ENCODE measurements at regions not wholly inside any gene's neighbourhood (a gene's known extent, or its start where the extent isn't known, plus 50 kb on each side); places are given as distances from the start of the nearest gene placed in this dataset.

- TF ChIP-seq, protein P1, sequence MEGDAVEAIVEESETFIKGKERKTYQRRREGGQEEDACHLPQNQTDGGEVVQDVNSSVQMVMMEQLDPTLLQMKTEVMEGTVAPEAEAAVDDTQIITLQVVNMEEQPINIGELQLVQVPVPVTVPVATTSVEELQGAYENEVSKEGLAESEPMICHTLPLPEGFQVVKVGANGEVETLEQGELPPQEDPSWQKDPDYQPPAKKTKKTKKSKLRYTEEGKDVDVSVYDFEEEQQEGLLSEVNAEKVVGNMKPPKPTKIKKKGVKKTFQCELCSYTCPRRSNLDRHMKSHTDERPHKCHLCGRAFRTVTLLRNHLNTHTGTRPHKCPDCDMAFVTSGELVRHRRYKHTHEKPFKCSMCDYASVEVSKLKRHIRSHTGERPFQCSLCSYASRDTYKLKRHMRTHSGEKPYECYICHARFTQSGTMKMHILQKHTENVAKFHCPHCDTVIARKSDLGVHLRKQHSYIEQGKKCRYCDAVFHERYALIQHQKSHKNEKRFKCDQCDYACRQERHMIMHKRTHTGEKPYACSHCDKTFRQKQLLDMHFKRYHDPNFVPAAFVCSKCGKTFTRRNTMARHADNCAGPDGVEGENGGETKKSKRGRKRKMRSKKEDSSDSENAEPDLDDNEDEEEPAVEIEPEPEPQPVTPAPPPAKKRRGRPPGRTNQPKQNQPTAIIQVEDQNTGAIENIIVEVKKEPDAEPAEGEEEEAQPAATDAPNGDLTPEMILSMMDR (conservative IDR thresholded peaks at IDR 0.05; ENCODE audit: low read depth, low read length): no peak
- no peak for TF ChIP-seq EZH2 (IDR thresholded peaks at IDR 0.05; ENCODE audit: low read length, unreplicated experiment)
- TF ChIP-seq EZH2phosphoT487 (IDR thresholded peaks at IDR 0.05; ENCODE audit: borderline replicate concordance, low read length): no peak
Measured at GRCh38 chr4:170278460-170278859, 188.7 kb upstream of the AADAT start.
